Esophagus squamous epithelium (tissue), 5 donors: ENCODE measurements at regions not wholly inside any gene's neighbourhood (a gene's known extent, or its start where the extent isn't known, plus 50 kb on each side); places are given as distances from the start of the nearest gene placed in this dataset.
"Not testable (repeated sequence)": the region's sequence is repeated elsewhere in the genome, so short reads cannot be mapped to it uniquely, and the experiment has no call there.

Experiments used
- DNase-seq: peaks from one replicate; lab custom pipeline; 2025; lab: John Stamatoyannopoulos, UW
- H3K27ac ChIP-seq, 4 donors: fragments of 200-600 bp; sonication (generic); one replicate each; pipeline ENCODE4 v1.5.1; 2016 to 2019; ENCODE audit warnings: mild to moderate bottlenecking in 1 of 4
- H3K27me3 ChIP-seq, 4 donors: fragments of 200-600 bp; sonication (generic); 1 replicate in 3 of 4; 2 replicates in 1 of 4; pipeline versions ENCODE4 v1.5.1 to v1.6.0; 2017 to 2021; ENCODE audit warnings: antibody characterized with exemption in 1 of 4
- H3K36me3 ChIP-seq, 3 donors: fragments of 200-600 bp; sonication (generic); one replicate each; pipeline ENCODE4 v1.5.1; 2016 to 2019
- H3K4me1 ChIP-seq, 3 donors: fragments of 200-600 bp; sonication (generic); one replicate each; pipeline ENCODE4 v1.5.1; 2017 to 2019
- H3K4me3 ChIP-seq, 4 donors: fragments of 200-600 bp; sonication (generic); 1 replicate in 3 of 4; 2 replicates in 1 of 4; pipeline ENCODE4 v1.5.1; 2016 to 2019; ENCODE audit warnings: mild to moderate bottlenecking in 2 of 4, moderate library complexity in 1 of 4
- H3K9me3 ChIP-seq, 3 donors: fragments of 200-600 bp; sonication (generic); one replicate each; pipeline ENCODE4 v1.5.1; 2016 to 2019
- CTCF ChIP-seq, 6 experiments: fragments of 450-650 bp in 4 of 6; fragments of 200-600 bp in 2 of 6; sonication (generic) in 2 of 6; IDR thresholded peaks; one replicate each; pipeline ENCODE4 v1.5.1; 2016 to 2019; ENCODE audit warnings: antibody characterized with exemption in 6 of 6, mild to moderate bottlenecking in 4 of 6, moderate library complexity in 4 of 6
- POLR2A ChIP-seq, 4 donors: fragments of 450-650 bp; IDR thresholded peaks; one replicate each; pipeline ENCODE4 v1.6.1; 2017; ENCODE audit warnings: antibody characterized with exemption in 4 of 4, mild to moderate bottlenecking in 4 of 4, moderate library complexity in 3 of 4
- WGBS, 2 donors: methylation state at CpG; one replicate each; pipeline ENCODE4 v1.1.5; 2018; 5-methylcytosine and 5-hydroxymethylcytosine counted together
- intact Hi-C: fragments of 100-400 bp; cut with DNase I; formaldehyde crosslinking; loops from one replicate; pipeline ENCODE4 v1.15.0; 2022
- donor health status: DM: yes; HTN: yes; CAD: no.

- no peaks in the 10 kb centered on the region for H3K27me3 ChIP-seq
- H3K4me1 ChIP-seq = peaks cover 0 to 9% (median 7%) of the 10 kb centered on the region in 3 donors
- H3K9me3 ChIP-seq = no peaks in the 10 kb centered on the region
- intact Hi-C loops = no loop called here
- TF ChIP-seq CTCF (IDR thresholded peaks at IDR 0.05) (no peak), POLR2A (IDR thresholded peaks at IDR 0.05) (no peak)
- no peak for DNase-seq
- no peak overlapping the region for H3K27ac ChIP-seq
- H3K4me3 ChIP-seq = no peak overlapping the region
- H3K36me3 ChIP-seq = no peaks in the 10 kb centered on the region
Measured at GRCh38 chr1:168490306-168490705, 53.5 kb downstream of the XCL2 start.

- whole genome bisulfite sequencing, 2 donors = 5 to 7% methylated on average over 1 of the region's 1 CpG
- Histone ChIP-seq H3K27me3 (no peaks in the 10 kb centered on the region), H3K9me3 (no peaks in the 10 kb centered on the region), H3K4me1 (peaks cover 0 to 19% (median 14%) of the 10 kb centered on the region in 3 donors), H3K36me3 (no peaks in the 10 kb centered on the region), H3K27ac (no peak overlapping the region), H3K4me3 (no peak overlapping the region)
- no peak for DNase-seq
- intact Hi-C loops = no loop called here
- TF ChIP-seq CTCF (IDR thresholded peaks at IDR 0.05) = no peak
- no peak for TF ChIP-seq POLR2A (IDR thresholded peaks at IDR 0.05)
Measured at GRCh38 chr1:168488138-168488537, 55.7 kb downstream of the XCL2 start.

- H3K27ac ChIP-seq, H3K27me3 ChIP-seq, DNase-seq, H3K4me3 ChIP-seq, H3K9me3 ChIP-seq, intact Hi-C loops, H3K36me3 ChIP-seq: not testable (repeated sequence)
- WGBS, 2 donors = 85 to 94% methylated on average over 1 of the region's 1 CpG
- peaks cover 0 to 19% (median 14%) of the 10 kb centered on the region in 3 donors for H3K4me1 ChIP-seq
Measured at GRCh38 chr1:168486820-168487219, 57.0 kb downstream of the XCL2 start.

GRCh38 chr1:168485048-168485447 is 58.7 kb downstream of the XCL2 start:
- TF ChIP-seq POLR2A (IDR thresholded peaks at IDR 0.05) (no peak), CTCF (IDR thresholded peaks at IDR 0.05) (no peak)
- DNase-seq = no peak
- 3 to 13% methylated on average over 3 of the region's 5 CpGs for WGBS, 2 donors

GRCh38 chr1:168484083-168484482 is 59.7 kb downstream of the XCL2 start:
- H3K4me3 ChIP-seq = no peak overlapping the region
- TF ChIP-seq CTCF (IDR thresholded peaks at IDR 0.05) = no peak
- intact Hi-C loops = no loop called here
- peaks cover 0 to 19% (median 14%) of the 10 kb centered on the region in 3 donors for H3K4me1 ChIP-seq
- H3K27ac ChIP-seq = peak overlapping the region in 2 of 4 donors; percentile 22 to 54
- no peaks in the 10 kb centered on the region for H3K36me3 ChIP-seq
- H3K9me3 ChIP-seq = no peaks in the 10 kb centered on the region
- H3K27me3 ChIP-seq = no peaks in the 10 kb centered on the region
- DNase-seq = no peak

More at GRCh38 chr1:168485048-168485447, 58.7 kb downstream of the XCL2 start:
- Histone ChIP-seq H3K27ac (peak overlapping the region in 2 of 4 donors; percentile 17 to 59), H3K4me3 (no peak overlapping the region), H3K4me1 (peaks cover 0 to 19% (median 14%) of the 10 kb centered on the region in 3 donors), H3K36me3 (no peaks in the 10 kb centered on the region), H3K27me3 (no peaks in the 10 kb centered on the region), H3K9me3 (no peaks in the 10 kb centered on the region)
- intact Hi-C loops = no loop called here

GRCh38 chr1:168483539-168483938 is 60.3 kb downstream of the XCL2 start:
- peak overlapping the region in 2 of 4 donors; percentile 36 to 54 for H3K27ac ChIP-seq
- H3K9me3 ChIP-seq = no peaks in the 10 kb centered on the region
- DNase-seq = no peak
- no peaks in the 10 kb centered on the region for H3K36me3 ChIP-seq
- WGBS, 2 donors = 11 to 24% methylated on average over 1 of the region's 1 CpG
- intact Hi-C loops = no loop called here
- no peak overlapping the region for H3K4me3 ChIP-seq
- H3K27me3 ChIP-seq = no peaks in the 10 kb centered on the region
- TF ChIP-seq POLR2A (IDR thresholded peaks at IDR 0.05) = no peak
- no peak for TF ChIP-seq CTCF (IDR thresholded peaks at IDR 0.05)
- H3K4me1 ChIP-seq = peaks cover 0 to 19% (median 14%) of the 10 kb centered on the region in 3 donors
